ENCODE measurements at regions not wholly inside any gene's neighbourhood (a gene's known extent, or its start where the extent isn't known, plus 50 kb on each side); places are given as distances from the start of the nearest gene placed in this dataset.
"Not testable (repeated sequence)": the region's sequence is repeated elsewhere in the genome, so short reads cannot be mapped to it uniquely, and the experiment has no call there.

GRCh38 chr1:118291661-118292060, 106.6 kb upstream of the SPAG17 start:
- no peak for DNase-seq

DNA sequence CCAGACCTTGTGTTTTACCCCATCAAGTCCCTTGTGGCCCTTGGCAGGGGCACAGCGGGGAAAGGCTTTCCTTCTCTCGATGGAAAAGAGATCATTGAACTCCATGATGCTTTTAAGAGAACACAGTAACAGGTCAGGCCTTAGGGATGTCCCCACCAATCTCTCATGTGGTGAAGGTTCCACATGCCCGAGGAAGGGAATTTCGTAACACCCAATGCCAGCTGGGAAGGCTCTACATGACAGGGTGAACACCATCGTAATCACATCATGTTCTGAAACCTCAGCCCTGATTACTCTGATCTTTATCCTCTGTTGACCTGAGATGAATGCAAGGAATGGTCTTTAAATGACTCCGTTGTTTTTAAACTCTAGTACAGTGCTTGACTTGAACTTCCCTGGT, 105.5 kb upstream of the SPAG17 start:
- no peak for DNase-seq

DNA sequence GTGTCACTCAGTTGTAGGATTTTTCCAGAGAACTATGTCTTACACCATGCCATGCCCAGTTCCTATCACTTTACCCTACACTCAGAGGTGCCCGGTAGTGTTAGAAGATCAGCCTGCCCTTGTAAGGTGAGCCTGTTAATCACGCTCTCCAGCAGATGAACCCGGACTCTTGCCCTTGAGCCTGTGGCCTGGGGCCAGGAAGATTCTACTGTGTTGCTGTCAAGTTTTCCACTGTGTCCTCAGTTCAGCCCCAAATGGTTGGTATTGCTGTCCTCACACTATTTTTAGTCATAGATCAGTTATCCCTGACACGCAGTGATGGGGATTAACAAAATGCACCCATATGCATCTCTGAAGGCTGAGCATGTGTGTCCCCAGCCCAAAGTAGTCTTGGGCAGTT, 105.0 kb upstream of the SPAG17 start:
- no peak for DNase-seq

GRCh38 chr1:118280656-118281055, 95.6 kb upstream of the SPAG17 start:
- not testable (repeated sequence) for DNase-seq

DNA sequence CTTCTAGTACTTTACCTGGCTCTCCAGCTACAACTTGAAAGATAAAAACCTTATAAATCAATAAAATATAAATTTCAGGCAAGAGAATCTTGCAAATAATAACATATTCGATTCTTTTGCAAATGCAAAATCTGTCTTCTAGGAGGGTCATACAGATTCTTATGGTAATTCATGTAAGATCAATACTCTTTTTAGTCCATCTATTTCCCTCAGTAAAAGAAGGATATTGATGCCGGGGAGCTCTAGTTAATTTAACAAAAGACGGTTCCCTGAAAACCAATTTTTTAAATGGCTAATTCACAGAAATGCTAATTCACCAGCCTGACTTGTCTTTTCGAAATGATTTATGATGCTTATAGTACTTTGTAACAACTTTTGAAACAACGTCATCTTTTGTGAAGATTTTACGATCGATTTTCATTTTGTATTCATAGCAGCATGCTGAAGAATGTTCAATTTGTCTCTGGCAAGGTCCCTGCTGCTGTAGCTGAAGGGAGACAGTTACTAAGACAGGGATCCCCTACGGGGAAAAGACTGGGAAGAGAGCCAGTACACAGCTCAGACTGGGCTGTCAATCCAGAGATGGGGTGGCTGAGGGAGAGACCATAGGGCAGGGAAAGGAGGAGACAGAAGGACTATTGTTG, 90.6 kb upstream of the SPAG17 start:
- no peak for DNase-seq

DNA sequence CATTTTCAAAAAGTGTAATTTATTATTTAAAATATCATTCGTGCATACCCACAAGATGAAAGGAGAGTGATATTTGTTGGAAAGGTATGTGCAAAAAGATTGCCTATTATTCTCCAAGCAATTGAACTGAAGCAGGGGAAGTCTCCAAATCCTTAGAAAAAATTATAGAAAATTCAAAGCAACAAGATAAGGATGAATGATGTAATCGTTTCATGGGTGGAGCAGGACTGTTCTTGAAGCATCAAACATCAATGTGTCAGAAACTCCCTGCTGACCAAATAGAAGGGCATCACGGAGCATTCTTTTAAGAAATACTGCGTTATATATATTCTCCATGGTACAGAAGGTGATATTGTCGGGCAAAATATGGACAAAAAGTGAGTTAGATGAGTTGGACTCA, 87.9 kb upstream of the SPAG17 start:
- no peak for DNase-seq

DNA sequence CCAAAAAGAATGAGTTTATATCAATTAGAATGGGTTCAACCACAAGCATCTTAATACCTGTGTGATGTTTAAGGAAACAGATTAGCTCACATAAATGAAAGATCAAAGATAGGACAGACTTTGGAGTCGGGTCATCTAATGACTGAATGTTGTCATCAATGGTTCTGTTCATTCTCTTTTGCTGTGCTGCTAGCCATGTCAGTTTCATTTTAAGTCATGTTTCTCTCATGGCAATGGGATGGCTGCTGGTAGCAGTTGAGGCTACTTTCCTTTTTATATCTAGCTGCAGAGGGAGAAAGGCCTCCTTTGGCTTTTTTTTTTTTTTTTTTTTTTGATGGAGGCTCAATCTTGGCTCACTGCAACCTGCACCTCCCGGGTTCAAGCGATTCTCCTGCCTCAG, 86.9 kb upstream of the SPAG17 start:
- DNase-seq: no peak

DNA sequence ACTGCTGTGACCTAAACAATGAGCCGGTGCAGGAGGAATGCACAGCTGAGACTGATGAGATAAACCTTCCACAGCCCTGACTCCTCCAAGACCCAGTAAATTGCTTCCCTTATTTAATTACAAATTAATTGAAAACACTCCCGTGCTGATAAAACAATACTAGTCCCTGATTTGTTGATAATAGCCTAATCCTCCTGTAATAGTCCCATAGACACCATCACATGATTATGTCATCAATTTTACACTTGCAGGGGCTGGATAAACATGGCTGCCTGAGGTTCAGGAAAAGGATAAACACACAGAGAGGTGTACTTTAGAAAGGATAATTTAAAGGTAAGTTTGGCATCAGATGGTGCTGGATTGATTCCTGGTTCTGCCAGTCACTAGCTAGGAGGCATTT, 84.6 kb upstream of the SPAG17 start:
- no peak for DNase-seq

GRCh38 chr1:118266436-118266835, 81.4 kb upstream of the SPAG17 start:
- no peak for DNase-seq

GRCh38 chr1:118264343-118264742, 79.3 kb upstream of the SPAG17 start:
- no peak for DNase-seq

- no peak for DNase-seq
These were observed 77.8 kb upstream of the SPAG17 start for GRCh38 chr1:118262865-118263264.

GRCh38 chr1:118258975-118259374, 73.9 kb upstream of the SPAG17 start:
- no peak for DNase-seq

GRCh38 chr1:118257946-118258345, 72.9 kb upstream of the SPAG17 start:
- no peak for DNase-seq

DNA sequence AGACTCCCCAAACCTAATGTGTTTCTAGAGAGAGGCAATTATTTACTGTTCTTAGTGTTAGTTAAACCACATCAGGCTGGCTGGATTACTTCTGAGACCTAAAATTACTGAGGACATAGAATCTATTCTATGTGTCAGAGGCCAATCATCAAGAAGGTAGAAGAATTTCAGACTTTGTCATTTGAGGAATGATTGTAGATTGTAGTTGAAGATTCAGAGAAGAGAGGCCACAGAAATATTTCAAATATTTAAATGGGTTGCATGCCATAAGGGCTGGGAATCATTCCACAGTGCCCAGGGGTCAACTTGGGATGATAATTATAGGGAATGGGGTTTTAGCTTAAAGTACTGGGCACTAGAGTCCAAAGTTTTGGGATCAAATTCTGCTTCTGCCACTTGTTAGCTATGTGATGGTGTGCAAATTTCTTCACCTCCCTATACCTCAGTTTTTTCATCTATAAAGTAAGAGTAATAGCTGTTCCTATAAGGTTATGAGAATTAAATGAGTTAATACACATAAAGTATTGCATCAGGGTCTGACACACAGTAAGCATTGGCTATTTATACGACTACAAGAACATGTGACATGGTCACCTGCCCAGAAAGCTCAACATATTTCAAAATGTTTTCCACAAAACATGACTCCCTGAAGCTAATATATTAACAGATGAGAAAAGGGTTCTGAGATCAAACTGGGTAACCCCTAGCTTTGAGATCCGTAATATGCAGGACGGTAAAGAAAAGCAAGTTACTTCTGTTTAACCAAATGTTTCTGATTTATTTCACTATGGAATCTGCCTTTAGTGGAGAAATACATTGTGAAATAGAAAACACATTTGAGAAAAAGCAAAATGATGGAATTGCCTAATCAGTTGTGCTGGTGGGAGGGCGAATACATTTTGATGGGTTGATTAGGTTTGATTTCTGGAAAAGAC, 69.7 kb upstream of the SPAG17 start:
- DNase-seq: no peak

DNA sequence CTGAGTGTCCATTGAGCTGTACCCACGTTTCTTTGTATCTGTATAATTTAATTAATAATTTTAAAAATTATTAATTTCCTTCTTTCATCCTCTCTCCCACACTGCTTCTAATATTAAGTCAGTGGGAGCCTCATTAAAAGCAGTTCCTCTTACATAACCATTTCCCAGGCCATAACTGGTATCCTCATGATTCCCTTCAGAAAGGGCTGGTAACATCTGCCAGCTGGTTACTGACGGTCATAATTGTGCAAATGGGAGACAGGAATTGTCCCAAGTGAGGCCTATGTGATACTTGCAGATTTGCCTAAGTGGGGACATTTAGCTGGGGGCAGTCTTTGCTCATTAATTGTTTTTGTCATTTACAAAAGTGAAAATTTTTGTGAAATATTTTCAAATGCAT, 69.0 kb upstream of the SPAG17 start:
- DNase-seq: no peak

DNA sequence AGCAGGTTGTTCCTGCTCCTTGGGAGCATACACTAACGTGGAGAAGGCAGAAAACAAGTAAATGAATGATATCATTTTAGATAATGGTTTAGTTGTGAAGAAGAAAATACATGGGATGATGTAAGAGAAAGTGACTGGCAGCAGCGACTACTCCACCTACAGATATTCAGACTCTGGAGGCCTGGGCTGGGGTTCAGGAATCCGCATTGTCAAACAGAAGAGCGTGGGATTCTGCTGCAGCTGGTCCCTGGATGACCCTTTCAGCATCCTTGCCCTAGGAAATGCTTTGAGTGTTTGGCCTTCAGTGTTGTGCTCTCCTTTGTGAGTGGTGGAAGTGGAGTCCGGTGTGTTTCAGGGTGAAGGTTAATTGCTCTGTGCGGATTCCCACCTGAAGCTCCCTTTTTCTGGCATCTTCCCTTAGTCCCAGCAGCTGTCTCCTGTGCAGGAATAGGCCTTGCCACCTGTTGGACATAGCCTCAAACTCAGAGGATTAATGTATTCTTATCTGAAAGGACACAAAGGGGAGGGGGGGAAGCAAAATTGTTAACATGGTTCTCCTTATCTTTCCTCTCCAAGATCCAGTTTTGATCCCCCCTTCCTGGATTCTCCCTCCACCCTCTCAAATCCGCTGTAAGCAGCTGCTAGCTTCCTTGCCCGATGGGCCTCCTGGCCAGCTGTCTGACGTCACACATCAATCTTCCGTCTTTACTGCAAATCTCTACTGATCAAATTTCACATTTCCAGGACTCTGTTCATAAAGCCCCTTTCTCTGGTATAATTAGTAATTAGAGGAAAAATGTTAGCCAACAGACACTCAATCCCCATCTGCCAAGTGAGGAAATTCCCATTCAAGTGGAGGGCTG, 68.3 kb upstream of the SPAG17 start:
- DNase-seq: no peak

- DNase-seq: no peak
These were observed 67.6 kb upstream of the SPAG17 start for GRCh38 chr1:118252624-118253023.

- DNase-seq: no peak
These were observed 65.2 kb upstream of the SPAG17 start for GRCh38 chr1:118250232-118250631.

DNA sequence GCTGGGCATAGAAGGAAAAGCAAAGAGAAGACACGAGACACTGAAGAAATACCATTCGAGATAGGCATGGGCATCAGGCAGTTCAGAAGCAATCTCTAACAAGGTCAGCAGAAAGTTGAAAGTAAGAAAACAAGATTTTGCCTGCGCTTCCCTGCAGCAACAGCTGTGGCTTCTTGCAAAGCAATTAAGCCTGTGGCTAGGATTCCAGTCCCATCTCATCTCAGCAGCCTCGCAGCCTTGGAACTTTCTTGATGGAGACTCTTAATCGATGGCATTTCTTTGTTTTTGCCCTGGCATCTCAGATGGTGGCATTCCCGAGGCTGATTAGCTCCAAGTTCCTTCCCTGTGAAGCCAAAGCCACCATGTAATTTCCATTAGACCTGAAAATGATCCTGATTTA, 64.6 kb upstream of the SPAG17 start:
- no peak for DNase-seq

DNA sequence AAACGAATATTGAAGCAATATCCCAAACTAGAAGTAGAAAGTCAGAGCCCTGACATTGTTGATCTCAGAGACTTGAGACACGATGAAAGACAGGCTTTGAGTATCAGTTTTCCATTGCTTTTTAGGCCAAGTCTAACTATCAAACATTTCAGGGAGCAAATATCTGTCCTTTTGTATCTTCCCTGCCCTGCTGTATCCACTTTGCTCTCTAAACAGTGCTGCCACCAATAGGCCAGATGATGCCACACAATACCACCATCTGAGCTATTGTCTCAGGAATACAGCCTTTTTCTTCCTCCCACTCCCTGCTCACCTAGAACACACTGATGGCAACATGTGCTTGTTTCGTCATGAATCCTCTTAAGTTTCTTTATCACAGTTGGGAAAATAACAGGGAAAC, 62.6 kb upstream of the SPAG17 start:
- DNase-seq: no peak

DNA sequence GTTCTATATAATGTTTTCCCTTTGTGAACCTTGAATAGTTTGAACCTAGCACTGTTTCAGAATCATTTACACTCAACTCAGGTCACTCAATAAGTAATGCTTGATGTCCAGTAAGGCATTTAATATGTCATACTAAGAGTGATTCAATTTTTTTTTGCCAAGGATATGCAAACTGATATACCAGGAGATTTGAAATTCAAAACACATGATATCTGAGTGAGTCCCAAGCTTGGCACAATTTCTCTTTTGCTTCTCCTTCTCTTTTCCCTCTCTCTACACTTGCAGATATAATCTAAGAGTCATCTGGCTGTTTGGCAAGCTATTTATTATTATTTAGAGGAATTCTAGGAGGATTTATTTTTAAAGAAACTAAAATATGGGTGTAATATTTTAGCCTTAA, 61.6 kb upstream of the SPAG17 start:
- no peak for DNase-seq

GRCh38 chr1:118244194-118244593, 59.2 kb upstream of the SPAG17 start:
- DNase-seq: no peak

DNA sequence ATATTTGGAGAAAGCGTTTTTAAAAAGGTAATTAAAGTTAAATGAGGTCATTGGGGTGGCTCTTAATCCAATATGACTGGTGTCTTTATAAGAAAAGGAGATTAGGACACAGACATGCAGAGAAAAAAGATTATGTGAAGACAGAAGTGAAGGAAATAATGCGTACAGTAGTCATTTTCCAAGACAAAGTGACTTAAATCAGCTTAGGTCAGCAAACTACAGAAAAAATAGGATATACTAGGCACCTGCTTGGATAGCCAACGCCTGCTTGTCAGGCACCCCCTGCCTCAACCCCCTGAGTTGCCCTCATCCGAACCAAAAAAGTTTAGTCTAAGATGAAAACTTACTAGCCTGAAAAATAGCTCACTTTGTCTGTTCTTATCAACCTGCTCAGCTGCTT, 58.2 kb upstream of the SPAG17 start:
- DNase-seq: no peak

All from right kidney (tissue), 1 donor.